GM20000 (cell line): ENCODE measurements at regions not wholly inside any gene's neighbourhood (a gene's known extent, or its start where the extent isn't known, plus 50 kb on each side); places are given as distances from the start of the nearest gene placed in this dataset.

Experiments
- DNase-seq: peaks from one replicate; pipeline ENCODE4 v3.0.0; 2012; ENCODE audit warnings: low spot score
- TF ChIP-seq, protein P1 (sequence below): IDR thresholded peaks from 2 replicates; pipeline ENCODE4 v1.5.1; 2012; ENCODE audit warnings: mild to moderate bottlenecking, control low read depth; ENCODE audit errors: extremely low read depth, missing control alignments

DNA sequence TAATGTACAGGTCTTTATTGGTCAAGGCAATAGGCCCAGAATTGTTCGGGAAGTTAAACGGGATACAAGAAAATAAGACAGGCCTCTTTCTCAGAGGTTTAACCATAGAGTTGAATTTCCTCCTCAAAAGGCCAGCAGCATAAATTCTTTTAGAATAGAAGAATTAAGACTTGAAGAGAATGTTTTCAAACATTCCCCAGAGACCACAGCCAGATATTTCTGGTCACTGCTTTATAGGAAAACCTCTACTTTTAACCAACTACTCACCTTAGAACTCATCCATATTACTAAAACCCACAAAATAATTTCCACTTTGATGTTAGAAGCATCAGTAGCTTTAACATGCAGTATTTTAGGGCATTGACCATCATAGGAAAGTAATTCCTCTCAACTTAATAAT, 317.9 kb downstream of the RAB28 start:
- TF ChIP-seq, protein P1, sequence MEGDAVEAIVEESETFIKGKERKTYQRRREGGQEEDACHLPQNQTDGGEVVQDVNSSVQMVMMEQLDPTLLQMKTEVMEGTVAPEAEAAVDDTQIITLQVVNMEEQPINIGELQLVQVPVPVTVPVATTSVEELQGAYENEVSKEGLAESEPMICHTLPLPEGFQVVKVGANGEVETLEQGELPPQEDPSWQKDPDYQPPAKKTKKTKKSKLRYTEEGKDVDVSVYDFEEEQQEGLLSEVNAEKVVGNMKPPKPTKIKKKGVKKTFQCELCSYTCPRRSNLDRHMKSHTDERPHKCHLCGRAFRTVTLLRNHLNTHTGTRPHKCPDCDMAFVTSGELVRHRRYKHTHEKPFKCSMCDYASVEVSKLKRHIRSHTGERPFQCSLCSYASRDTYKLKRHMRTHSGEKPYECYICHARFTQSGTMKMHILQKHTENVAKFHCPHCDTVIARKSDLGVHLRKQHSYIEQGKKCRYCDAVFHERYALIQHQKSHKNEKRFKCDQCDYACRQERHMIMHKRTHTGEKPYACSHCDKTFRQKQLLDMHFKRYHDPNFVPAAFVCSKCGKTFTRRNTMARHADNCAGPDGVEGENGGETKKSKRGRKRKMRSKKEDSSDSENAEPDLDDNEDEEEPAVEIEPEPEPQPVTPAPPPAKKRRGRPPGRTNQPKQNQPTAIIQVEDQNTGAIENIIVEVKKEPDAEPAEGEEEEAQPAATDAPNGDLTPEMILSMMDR: no peak
- DNase-seq: no peak

DNA sequence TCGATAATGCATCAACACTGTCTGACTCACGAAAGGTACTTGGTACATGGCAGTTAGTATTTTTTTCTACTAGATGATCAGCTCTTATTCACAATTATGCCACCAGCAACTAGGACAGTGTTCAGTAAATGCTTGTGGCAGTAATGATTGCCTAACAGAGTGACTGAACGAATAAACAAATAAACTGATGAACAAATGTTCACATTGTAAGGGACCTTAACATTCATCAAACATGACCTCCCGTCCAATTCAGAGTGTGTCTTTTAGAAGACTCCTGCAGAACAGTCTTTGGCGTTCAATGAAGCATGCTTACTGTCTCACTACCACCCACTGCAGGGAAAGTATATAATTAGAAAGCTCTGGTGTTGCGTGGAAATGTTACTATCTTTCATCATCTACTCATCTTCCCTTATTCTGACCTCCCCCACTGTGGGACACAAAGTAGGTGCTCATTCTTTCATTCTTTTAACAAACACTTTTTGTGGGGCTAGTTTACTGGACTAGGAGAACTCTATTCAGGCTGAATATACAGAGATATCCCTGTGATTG, 319.3 kb downstream of the RAB28 start:
- TF ChIP-seq, protein P1: no peak
- DNase-seq: no peak

DNA sequence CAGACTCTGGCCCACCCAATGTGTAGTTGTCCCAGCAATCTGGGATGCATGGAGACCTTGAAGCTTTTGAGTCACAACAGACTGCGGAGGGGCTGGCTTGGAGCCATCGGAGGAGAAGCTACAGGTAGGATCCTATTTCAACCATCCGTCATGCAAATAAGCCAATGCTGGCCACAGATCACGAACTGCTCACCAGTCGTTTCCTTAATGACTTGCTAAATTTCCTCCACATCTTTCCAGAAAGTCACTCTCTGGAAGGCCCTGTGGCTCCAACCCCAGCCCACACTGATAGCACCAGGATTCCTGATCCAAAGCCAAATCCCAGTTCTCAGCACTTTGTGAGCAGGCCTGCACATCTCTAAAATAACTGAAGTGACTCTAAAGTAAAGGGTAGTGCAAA, 321.3 kb downstream of the RAB28 start:
- TF ChIP-seq, protein P1: no peak
- DNase-seq: no peak

DNA sequence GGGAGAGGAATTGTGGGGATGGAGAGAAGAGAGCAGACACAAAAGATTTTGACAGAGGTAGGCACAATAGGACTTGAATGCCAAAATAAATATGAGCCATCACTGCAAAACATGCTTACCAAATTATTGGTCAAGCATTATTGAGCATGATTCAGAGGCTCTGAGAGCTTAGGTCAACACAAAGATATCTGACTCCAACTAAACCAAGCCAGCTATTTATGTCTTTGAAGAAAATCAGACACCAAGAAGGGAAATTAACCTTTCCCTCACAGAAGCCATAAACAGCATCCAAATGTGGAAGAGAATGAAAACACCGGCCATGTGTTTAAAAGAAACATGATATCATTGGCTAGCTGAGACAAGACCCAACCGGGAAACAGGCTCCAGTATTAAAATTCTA, 323.2 kb downstream of the RAB28 start:
- DNase-seq: no peak
- TF ChIP-seq, protein P1: no peak

DNA sequence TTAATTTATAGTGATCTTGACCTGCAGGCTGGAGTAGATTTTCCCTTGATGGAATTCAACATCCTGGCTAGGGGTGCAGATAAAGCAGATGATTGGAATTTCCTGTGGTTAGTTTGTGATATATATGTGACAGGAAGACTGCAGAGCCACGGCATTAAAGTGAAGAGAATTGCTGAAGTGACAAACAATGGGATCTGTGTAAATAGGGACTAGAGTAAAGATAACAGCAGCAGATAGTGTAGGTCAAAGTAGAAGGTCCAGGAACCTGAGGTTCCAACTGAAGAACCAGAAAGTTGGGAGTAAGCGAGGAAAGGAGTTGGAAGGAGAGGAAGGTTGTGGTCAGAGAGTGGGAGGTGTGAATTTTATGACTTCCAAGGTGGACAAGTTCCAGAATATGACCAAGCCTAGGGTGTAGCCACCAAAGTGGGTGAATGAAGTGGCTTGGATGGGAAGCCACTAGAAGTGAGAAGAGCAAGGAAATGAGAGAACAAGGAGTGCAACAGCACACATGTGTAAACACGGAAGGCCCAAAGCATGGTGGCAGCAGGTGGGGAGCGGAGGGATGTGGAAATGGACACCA, 325.0 kb downstream of the RAB28 start:
- TF ChIP-seq, protein P1: no peak
- DNase-seq: no peak

DNA sequence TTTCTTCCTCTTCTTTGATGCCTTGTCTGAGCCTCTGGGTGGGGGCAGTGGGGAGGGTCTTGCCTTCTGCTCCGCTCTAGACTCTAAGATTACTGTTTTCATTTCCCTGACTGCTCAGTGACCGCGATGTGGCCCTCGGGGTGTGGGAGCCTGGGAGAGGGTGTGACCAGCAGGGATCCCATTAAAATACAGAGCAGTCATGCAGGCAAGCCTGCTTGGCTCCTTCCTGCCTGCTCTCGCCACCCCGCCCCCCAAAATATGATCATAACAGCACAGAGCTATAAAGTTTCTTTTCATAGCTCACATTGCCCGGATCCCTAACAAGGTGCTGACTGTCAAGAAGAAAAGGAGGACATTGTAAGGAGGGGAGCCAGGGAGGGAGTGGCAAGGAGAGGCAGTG, 332.9 kb downstream of the RAB28 start:
- TF ChIP-seq, protein P1: no peak

DNA sequence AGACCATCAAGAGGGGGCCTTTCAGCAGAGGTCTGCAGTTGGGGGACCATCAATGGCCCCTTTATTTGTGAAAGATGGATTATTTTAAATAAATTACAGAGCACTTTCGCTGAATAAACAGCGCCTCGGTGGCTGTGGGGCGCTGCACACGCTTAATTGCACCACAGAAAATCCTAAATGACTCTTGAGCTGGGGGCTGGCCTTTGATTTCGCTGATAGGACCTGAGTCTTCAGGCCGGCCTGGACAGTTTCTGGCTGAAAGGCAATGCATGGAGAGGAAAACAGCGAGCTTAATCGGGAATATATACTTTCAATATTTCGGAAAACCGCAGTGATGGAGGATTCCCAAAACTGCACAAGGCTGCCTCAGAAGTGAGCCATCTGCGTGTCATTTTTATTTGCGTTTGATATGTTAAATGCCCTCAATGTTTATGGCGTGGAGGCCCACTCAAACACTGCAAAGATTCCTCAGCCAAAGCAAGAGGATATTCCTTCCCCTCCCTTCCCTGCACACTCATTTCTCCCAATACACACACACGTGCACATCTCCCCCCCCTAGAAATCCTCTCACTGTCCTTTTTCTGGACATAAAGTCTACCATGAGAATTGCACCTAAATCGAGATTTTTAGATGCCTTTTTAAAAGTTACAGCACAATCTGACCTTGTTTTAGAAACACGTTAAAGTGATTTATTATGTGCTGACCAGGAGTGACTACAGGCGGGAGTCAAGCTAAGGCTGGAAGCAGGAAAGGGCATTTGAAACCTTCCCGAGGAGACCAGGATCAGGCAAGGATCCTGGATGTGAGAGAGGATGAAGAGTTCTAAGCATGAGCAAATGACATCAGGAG, 340.7 kb downstream of the RAB28 start:
- TF ChIP-seq, protein P1: no peak

More for the DNA sequence above, 332.9 kb downstream of the RAB28 start:
- DNase-seq: no peak

More for the DNA sequence above, 340.7 kb downstream of the RAB28 start:
- DNase-seq: no peak
